Cardiac muscle cell (in vitro differentiated cells and primary cell): ENCODE measurements at regions not wholly inside any gene's neighbourhood (a gene's known extent, or its start where the extent isn't known, plus 50 kb on each side); places are given as distances from the start of the nearest gene placed in this dataset.

Experiments
- DNase-seq, 2 donors: peaks; one replicate each; pipeline versions ENCODE4 v3.0.0 to v3.0.0-alpha.2; 2010 to 2017; ENCODE audit warnings: low read depth in 1 of 2, low spot score in 1 of 2
- H3K27ac ChIP-seq: fragments of 200-600 bp; sonication (generic); 2 replicates; pipeline ENCODE4 v1.5.1; 2016
- H3K27me3 ChIP-seq: fragments of 200-600 bp; sonication (generic); 2 replicates; pipeline ENCODE4 v1.6.0; 2016; ENCODE audit warnings: control low read depth
- H3K36me3 ChIP-seq: fragments of 200-600 bp; sonication (generic); 2 replicates; pipeline ENCODE4 v1.5.1; 2016; ENCODE audit warnings: control low read depth
- H3K4me1 ChIP-seq: fragments of 200-600 bp; sonication (generic); 2 replicates; pipeline ENCODE4 v1.8.1; 2017; ENCODE audit warnings: low read depth, mild to moderate bottlenecking, mixed run types
- H3K4me3 ChIP-seq: fragments of 200-600 bp; sonication (generic); 2 replicates; pipeline ENCODE4 v1.5.1; 2016; ENCODE audit warnings: mild to moderate bottlenecking
- H3K9me3 ChIP-seq: fragments of 200-600 bp; sonication (generic); 2 replicates; pipeline ENCODE4 v1.5.1; 2017; ENCODE audit warnings: low read depth, mild to moderate bottlenecking, control low read depth
- TF ChIP-seq, protein P1 (sequence below): IDR thresholded peaks from 2 replicates; pipeline ENCODE4 v1.5.1; 2012; ENCODE audit warnings: low read depth, mild to moderate bottlenecking, low read length

DNA sequence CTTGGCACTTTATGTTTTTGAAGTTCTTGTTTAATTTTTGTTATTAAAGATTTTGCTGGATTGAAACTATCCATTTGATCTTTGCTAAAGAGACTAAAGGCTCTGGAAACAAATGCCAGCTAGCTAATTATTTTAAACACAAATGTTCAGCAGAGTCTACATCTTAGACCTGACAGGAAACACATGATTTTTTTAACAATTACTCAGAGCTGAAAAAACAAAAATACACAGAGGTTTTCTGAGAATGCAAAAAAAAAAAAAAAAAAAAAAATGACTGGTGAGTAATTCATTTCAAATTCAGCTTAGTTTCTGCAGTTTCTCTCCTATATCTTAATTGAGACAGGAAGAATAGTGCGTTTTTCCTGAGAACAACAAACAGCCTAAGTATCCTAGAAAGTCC lies 448.0 kb downstream of the TENT5A start:
- H3K4me3 ChIP-seq = no peak overlapping the region
- TF ChIP-seq, protein P1, sequence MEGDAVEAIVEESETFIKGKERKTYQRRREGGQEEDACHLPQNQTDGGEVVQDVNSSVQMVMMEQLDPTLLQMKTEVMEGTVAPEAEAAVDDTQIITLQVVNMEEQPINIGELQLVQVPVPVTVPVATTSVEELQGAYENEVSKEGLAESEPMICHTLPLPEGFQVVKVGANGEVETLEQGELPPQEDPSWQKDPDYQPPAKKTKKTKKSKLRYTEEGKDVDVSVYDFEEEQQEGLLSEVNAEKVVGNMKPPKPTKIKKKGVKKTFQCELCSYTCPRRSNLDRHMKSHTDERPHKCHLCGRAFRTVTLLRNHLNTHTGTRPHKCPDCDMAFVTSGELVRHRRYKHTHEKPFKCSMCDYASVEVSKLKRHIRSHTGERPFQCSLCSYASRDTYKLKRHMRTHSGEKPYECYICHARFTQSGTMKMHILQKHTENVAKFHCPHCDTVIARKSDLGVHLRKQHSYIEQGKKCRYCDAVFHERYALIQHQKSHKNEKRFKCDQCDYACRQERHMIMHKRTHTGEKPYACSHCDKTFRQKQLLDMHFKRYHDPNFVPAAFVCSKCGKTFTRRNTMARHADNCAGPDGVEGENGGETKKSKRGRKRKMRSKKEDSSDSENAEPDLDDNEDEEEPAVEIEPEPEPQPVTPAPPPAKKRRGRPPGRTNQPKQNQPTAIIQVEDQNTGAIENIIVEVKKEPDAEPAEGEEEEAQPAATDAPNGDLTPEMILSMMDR = no peak
- H3K27ac ChIP-seq = no peak overlapping the region
- no peaks in the 10 kb centered on the region for H3K4me1 ChIP-seq
- H3K27me3 ChIP-seq = no peaks in the 10 kb centered on the region
- no peak for DNase-seq
- H3K36me3 ChIP-seq = no peaks in the 10 kb centered on the region
- H3K9me3 ChIP-seq = no peaks in the 10 kb centered on the region

DNA sequence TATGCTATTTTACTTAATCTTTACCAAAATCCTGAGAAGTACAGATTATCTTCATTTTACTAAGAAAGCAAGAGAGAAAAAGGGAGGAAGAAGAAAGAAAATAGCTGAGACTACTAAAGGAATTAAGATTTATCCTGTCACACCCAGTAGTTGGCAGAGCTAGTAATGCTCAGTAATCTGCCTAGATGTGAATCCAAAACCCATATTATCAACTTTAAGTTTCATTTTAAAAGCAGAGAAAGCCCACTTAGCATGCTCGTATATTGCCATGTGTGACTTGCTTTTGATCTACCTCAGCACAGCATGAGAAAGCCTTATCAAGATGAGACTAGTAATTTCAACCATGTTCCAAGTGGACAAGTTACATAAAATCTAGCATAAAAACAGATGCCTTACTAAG lies 451.5 kb downstream of the TENT5A start:
- no peaks in the 10 kb centered on the region for H3K27me3 ChIP-seq
- H3K27ac ChIP-seq = no peak overlapping the region
- no peaks in the 10 kb centered on the region for H3K4me1 ChIP-seq
- no peak overlapping the region for H3K4me3 ChIP-seq
- no peaks in the 10 kb centered on the region for H3K36me3 ChIP-seq
- TF ChIP-seq, protein P1 = no peak
- DNase-seq = no peak
- H3K9me3 ChIP-seq = no peaks in the 10 kb centered on the region

DNA sequence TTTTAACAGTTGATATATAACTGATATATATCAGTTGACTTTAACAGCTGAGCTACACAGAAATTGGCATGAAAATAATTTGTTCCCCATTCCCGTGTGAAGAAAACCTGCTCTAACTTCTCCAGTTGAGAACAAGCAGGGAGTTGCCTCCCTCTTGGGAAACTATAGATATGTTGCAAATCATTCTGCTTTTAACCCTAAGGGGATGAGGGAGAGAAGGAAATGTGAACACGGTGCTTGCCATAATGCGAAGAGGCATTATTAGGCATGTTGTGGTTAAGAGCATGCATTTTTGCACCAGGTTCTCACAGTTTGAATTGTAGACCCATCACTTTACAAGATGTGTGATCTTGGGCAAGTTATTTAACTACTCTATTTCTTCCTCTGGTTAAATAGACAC lies 453.7 kb downstream of the TENT5A start:
- Histone ChIP-seq H3K4me1 (peaks cover 6% of the 10 kb centered on the region), H3K4me3 (no peak overlapping the region), H3K27me3 (no peaks in the 10 kb centered on the region), H3K27ac (no peak overlapping the region), H3K9me3 (no peaks in the 10 kb centered on the region), H3K36me3 (no peaks in the 10 kb centered on the region)
- TF ChIP-seq, protein P1 = no peak
- no peak for DNase-seq

DNA sequence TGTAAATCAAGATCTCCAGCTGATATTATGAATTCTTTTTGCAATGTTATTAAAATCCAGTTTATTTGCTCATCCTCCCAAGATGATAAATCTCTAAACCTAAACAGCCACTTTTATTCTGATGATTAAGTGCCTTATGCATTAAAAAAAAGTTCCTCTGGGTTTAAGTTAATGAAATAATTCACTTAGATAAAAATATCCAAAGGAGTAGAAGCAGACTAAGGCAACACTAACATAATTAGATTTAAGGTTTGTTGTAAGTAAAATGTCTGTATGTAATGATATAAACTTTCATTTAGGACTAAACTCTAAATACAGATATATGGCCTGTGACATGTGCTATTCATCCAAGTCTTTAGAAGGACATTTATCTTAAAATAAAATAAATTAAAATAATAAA lies 457.2 kb downstream of the TENT5A start:
- Histone ChIP-seq H3K27ac (no peak overlapping the region), H3K27me3 (no peaks in the 10 kb centered on the region), H3K4me3 (no peak overlapping the region), H3K36me3 (no peaks in the 10 kb centered on the region), H3K4me1 (peaks cover 14% of the 10 kb centered on the region), H3K9me3 (no peaks in the 10 kb centered on the region)
- no peak for DNase-seq
- TF ChIP-seq, protein P1 = no peak

DNA sequence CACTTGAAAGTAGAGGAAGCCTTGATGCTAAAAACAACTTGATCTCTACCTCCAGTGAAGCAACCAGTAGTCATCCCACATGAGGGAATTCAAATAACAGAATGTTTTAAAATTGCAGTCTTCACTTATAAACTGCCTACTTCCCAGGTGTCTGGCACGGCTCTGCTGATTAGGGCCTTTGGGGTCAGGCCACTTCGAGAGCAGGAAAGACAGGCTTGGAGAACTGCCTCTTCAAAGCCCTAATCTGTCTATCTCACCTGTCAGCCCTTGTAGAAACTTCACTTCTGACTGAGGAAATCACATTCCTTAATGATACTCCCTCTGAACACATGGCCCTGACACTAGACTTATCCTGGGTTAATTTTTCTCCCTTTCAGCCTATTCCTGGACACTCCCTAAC lies 458.6 kb downstream of the TENT5A start:
- H3K4me3 ChIP-seq = no peak overlapping the region
- peaks cover 14% of the 10 kb centered on the region for H3K4me1 ChIP-seq
- H3K36me3 ChIP-seq = no peaks in the 10 kb centered on the region
- no peaks in the 10 kb centered on the region for H3K9me3 ChIP-seq
- no peak overlapping the region for H3K27ac ChIP-seq
- H3K27me3 ChIP-seq = no peaks in the 10 kb centered on the region
- peak in 1 of 2 donors; percentile 15 for DNase-seq
- TF ChIP-seq, protein P1 = no peak

DNA sequence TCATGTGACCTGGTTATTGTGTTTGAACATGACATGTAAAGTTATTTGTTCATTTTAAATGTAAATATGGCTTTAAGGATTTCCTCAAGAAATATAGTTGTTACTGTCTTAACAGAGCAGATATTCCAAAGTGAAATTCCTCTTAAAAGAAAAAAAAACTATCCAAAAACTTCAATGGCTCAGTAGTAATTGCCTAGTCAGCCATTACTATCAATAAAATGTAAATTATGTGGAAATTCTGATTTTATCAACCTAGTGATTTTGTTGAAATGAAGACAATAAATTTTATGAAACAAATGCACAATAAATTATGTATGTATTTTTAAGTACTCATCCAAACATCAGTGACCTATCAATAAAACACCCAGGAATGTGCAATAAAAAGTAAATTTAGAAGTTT lies 463.3 kb downstream of the TENT5A start:
- TF ChIP-seq, protein P1 = no peak
- H3K27me3 ChIP-seq = no peaks in the 10 kb centered on the region
- H3K4me3 ChIP-seq = no peak overlapping the region
- peaks cover 13% of the 10 kb centered on the region for H3K4me1 ChIP-seq
- H3K36me3 ChIP-seq = no peaks in the 10 kb centered on the region
- no peak overlapping the region for H3K27ac ChIP-seq
- no peaks in the 10 kb centered on the region for H3K9me3 ChIP-seq
- DNase-seq = no peak
